ENCODE measurements at regions not wholly inside any gene's neighbourhood (a gene's known extent, or its start where the extent isn't known, plus 50 kb on each side); places are given as distances from the start of the nearest gene placed in this dataset.

DNA sequence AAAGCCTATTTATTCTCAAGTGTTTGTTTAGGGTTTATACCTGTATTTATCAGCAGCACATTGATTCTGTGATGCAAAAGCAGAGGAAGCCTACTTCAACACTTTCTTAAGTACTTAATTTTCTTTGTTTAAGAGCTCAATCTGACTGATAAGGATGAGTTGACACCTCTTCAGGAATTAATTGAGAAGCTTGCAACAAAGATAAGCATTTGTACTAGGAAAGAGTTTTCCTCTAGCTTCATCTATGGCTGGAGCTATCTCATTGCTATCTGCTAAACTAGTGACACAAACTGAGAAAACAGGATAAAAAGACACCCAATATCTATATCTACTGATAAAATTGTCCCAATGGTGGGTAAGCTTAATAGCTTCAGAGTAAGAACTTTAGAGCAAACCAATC lies 170.1 kb upstream of the SLITRK6 start:
- Histone ChIP-seq H3K9me3 (no peaks in the 10 kb centered on the region), H3K4me1 (no peaks in the 10 kb centered on the region), H3K4me3 (replicated peaks in 1 of 3) (no peak overlapping the region), H3K27ac (no peak overlapping the region), H3K27me3 (no peaks in the 10 kb centered on the region), H3K36me3 (no peaks in the 10 kb centered on the region)
- no peak for DNase-seq
- intact Hi-C loops (cut with DNase I), result no loop called here
- TF ChIP-seq, protein P1, sequence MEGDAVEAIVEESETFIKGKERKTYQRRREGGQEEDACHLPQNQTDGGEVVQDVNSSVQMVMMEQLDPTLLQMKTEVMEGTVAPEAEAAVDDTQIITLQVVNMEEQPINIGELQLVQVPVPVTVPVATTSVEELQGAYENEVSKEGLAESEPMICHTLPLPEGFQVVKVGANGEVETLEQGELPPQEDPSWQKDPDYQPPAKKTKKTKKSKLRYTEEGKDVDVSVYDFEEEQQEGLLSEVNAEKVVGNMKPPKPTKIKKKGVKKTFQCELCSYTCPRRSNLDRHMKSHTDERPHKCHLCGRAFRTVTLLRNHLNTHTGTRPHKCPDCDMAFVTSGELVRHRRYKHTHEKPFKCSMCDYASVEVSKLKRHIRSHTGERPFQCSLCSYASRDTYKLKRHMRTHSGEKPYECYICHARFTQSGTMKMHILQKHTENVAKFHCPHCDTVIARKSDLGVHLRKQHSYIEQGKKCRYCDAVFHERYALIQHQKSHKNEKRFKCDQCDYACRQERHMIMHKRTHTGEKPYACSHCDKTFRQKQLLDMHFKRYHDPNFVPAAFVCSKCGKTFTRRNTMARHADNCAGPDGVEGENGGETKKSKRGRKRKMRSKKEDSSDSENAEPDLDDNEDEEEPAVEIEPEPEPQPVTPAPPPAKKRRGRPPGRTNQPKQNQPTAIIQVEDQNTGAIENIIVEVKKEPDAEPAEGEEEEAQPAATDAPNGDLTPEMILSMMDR (IDR thresholded peaks at IDR 0.05), result no peak
- no peak for TF ChIP-seq POLR2A (IDR thresholded peaks at IDR 0.05)

DNA sequence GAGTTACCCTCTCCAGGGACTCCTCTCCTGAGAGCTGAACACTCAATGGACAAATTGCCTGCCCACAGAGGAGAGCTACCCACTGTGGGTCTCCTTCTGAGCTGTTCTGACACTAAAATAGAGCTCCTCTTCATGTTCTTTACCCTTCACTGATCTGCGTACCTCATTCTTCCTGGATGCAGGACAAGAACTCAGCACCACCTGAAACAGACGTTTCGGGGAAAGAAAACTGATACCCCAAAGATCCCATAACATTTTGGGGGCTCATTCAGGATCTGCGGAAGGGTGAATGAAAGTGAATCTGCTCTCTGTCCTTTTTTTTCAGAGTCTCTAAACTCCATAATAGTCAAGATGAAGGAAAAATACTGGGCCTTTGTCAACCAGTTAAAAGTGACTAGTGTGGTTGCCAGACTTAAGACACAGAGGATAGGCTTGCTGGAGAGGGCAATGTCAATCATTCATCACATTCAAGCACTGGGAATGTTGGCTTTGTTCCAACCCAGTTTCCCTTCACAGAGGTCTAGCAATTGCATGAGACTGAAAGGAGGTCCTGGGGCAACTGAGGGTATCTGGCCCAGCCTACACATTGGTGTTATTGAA lies 136.7 kb upstream of the SLITRK6 start:
- no peaks in the 10 kb centered on the region for H3K27me3 ChIP-seq
- intact Hi-C loops (cut with DNase I), result no loop called here
- no peak overlapping the region for H3K27ac ChIP-seq
- H3K4me3 ChIP-seq (replicated peaks in 1 of 3), result no peak overlapping the region
- H3K9me3 ChIP-seq, result no peaks in the 10 kb centered on the region
- 94 to 95% methylated on average over 4 of the region's 4 CpGs for WGBS, 2 donors
- no peaks in the 10 kb centered on the region for H3K36me3 ChIP-seq
- TF ChIP-seq, protein P1 (IDR thresholded peaks at IDR 0.05), result no peak
- TF ChIP-seq POLR2A (IDR thresholded peaks at IDR 0.05), result no peak
- no peaks in the 10 kb centered on the region for H3K4me1 ChIP-seq
- no peak for DNase-seq

GRCh38 chr13:85930108-85930507 lies 130.9 kb upstream of the SLITRK6 start:
- Histone ChIP-seq H3K4me3 (replicated peaks in 1 of 3) (no peak overlapping the region), H3K36me3 (no peaks in the 10 kb centered on the region), H3K9me3 (no peaks in the 10 kb centered on the region), H3K27ac (no peak overlapping the region), H3K4me1 (no peaks in the 10 kb centered on the region), H3K27me3 (no peaks in the 10 kb centered on the region)
- intact Hi-C loops (cut with DNase I), result no loop called here
- no peak for DNase-seq
- 37 to 48% methylated on average over 2 of the region's 2 CpGs for WGBS, 2 donors
- TF ChIP-seq, protein P1 (IDR thresholded peaks at IDR 0.05), result no peak
- TF ChIP-seq POLR2A (IDR thresholded peaks at IDR 0.05), result no peak

DNA sequence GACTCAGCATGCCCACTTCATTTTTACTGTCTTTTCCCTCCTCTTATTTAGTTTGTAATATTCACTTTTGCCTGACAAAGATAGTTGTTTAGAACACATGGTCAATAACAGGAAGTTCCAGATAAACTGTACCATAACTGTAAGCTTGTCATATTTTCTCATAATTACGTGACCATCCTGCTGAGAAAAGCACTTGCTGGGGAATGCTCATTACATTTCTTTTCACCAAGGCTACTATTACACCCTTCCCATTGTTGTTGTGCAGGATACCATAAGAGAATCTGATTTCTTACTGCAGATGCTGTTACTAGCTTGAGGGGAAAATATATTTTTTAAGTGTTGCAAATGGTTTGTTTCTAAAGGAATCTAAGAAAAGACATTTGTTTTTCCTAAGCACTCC lies 111.7 kb upstream of the SLITRK6 start:
- no peak overlapping the region for H3K27ac ChIP-seq
- no peaks in the 10 kb centered on the region for H3K4me1 ChIP-seq
- H3K9me3 ChIP-seq, result no peaks in the 10 kb centered on the region
- DNase-seq, result no peak
- H3K36me3 ChIP-seq, result no peaks in the 10 kb centered on the region
- no peak overlapping the region for H3K4me3 ChIP-seq (replicated peaks in 1 of 3)
- no peaks in the 10 kb centered on the region for H3K27me3 ChIP-seq
- intact Hi-C loops (cut with DNase I), result no loop called here
- 78 to 80% methylated on average over 1 of the region's 1 CpG for WGBS, 2 donors
- TF ChIP-seq, protein P1 (IDR thresholded peaks at IDR 0.05), result no peak
- TF ChIP-seq POLR2A (IDR thresholded peaks at IDR 0.05), result no peak

DNA sequence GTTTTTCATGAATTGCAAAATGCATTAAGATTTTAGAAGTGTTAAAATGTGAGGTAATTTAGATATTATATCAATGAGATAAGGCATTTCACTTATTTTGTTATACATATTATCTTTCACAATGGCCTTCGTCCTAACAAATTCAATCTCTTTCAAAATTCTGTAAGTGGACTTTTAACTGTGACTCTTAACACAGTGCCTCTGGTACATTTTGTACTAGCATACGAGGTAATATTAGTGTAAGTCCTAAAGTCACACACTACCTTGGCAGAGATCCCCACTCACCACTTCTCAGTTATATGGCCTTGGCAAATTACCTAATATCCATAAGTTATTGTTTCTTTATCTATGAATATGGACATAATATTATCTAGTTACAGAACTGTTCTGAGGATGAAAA lies 101.3 kb upstream of the SLITRK6 start:
- Histone ChIP-seq H3K9me3 (no peaks in the 10 kb centered on the region), H3K27me3 (no peaks in the 10 kb centered on the region), H3K4me1 (no peaks in the 10 kb centered on the region), H3K36me3 (no peaks in the 10 kb centered on the region), H3K4me3 (replicated peaks in 1 of 3) (no peak overlapping the region), H3K27ac (no peak overlapping the region)
- TF ChIP-seq POLR2A (IDR thresholded peaks at IDR 0.05), result no peak
- TF ChIP-seq, protein P1 (IDR thresholded peaks at IDR 0.05), result no peak
- 78 to 86% methylated on average over 2 of the region's 2 CpGs for WGBS, 2 donors
- DNase-seq, result no peak
- intact Hi-C loops (cut with DNase I), result no loop called here

Data from thyroid gland (tissue), 4 donors.